ENCODE measurements at regions not wholly inside any gene's neighbourhood (a gene's known extent, or its start where the extent isn't known, plus 50 kb on each side); places are given as distances from the start of the nearest gene placed in this dataset.

- no peak for TF ChIP-seq CTCF (IDR thresholded peaks at IDR 0.05)
- DNase-seq = no peak
- Histone ChIP-seq H3K4me3 (no peak overlapping the region), H3K27ac (no peak overlapping the region), H3K4me1 (no peaks in the 10 kb centered on the region), H3K27me3 (ENCODE audit: low read depth) (no peaks in the 10 kb centered on the region), H3K9me3 (peaks cover 6% of the 10 kb centered on the region), H3K36me3 (no peaks in the 10 kb centered on the region)
- ATAC-seq = no peak
- intact Hi-C loops (cut with DNase I) = no loop called here
These were observed 371.4 kb upstream of the CDH18 start for GRCh38 chr5:20359377-20359776.

GRCh38 chr5:20353499-20353898 lies 365.5 kb upstream of the CDH18 start:
- no peaks in the 10 kb centered on the region for H3K27me3 ChIP-seq (ENCODE audit: low read depth)
- H3K36me3 ChIP-seq = no peaks in the 10 kb centered on the region
- H3K4me3 ChIP-seq = no peak overlapping the region
- H3K27ac ChIP-seq = no peak overlapping the region
- intact Hi-C loops (cut with DNase I) = no loop called here
- DNase-seq (no peak), ATAC-seq (no peak)
- peaks cover 6% of the 10 kb centered on the region for H3K9me3 ChIP-seq
- TF ChIP-seq CTCF (IDR thresholded peaks at IDR 0.05) = no peak
- no peaks in the 10 kb centered on the region for H3K4me1 ChIP-seq

GRCh38 chr5:20351849-20352248 lies 363.8 kb upstream of the CDH18 start:
- no peak for ATAC-seq
- H3K4me1 ChIP-seq = no peaks in the 10 kb centered on the region
- no peak for DNase-seq
- H3K4me3 ChIP-seq = no peak overlapping the region
- no peaks in the 10 kb centered on the region for H3K27me3 ChIP-seq (ENCODE audit: low read depth)
- no peaks in the 10 kb centered on the region for H3K9me3 ChIP-seq
- no peaks in the 10 kb centered on the region for H3K36me3 ChIP-seq
- H3K27ac ChIP-seq = no peak overlapping the region
- intact Hi-C loops (cut with DNase I) = no loop called here
- TF ChIP-seq CTCF (IDR thresholded peaks at IDR 0.05) = no peak

DNA sequence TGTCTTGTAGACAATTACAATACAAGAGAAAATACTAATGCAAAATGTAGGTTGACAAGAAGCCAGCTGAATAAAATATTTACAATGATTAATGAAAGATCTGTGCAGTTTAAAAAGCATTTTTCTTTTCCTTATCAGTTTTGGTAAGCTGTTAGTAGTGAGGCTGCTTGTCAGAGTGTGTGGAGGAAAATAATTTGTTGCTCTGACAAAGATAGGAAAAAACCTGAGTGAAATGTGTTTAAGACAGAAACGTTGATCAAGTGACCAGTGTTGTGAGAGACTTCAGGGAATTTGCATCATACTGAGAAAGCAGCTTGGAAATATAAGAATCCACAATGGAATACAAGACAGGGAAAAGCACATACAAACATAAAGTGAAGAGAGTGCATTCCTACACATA lies 360.3 kb upstream of the CDH18 start:
- TF ChIP-seq CTCF (IDR thresholded peaks at IDR 0.05) = no peak
- intact Hi-C loops (cut with DNase I) = no loop called here
- ATAC-seq = no peak
- Histone ChIP-seq H3K27ac (no peak overlapping the region), H3K27me3 (ENCODE audit: low read depth) (no peaks in the 10 kb centered on the region), H3K36me3 (no peaks in the 10 kb centered on the region), H3K4me3 (no peak overlapping the region), H3K4me1 (no peaks in the 10 kb centered on the region), H3K9me3 (peaks cover 3% of the 10 kb centered on the region)
- DNase-seq = no peak

DNA sequence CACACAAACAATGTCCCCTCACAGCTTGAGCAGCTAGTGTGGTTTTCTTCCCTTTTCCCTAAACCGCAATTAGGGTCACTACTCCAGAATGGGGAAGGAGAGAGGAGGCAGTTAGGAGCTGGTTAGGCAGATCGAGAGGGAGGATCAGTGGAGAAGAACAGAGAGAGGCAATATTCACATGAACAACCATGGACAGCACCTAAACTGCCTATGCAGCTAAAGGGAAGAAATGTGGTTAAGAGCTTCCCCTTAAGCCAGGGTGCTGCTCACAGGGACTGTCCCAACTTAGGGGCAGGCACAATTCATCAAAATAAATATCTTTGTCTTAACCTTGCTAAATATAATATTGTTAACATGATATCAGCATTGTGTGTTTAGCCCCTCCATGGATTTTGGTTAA lies 359.3 kb upstream of the CDH18 start:
- intact Hi-C loops (cut with DNase I) = no loop called here
- no peak for ATAC-seq
- Histone ChIP-seq H3K4me1 (no peaks in the 10 kb centered on the region), H3K27me3 (ENCODE audit: low read depth) (no peaks in the 10 kb centered on the region), H3K36me3 (no peaks in the 10 kb centered on the region), H3K4me3 (no peak overlapping the region), H3K27ac (no peak overlapping the region), H3K9me3 (peaks cover 3% of the 10 kb centered on the region)
- DNase-seq = no peak
- TF ChIP-seq CTCF (IDR thresholded peaks at IDR 0.05) = no peak

GRCh38 chr5:20340126-20340525 lies 352.1 kb upstream of the CDH18 start:
- no peak for TF ChIP-seq CTCF (IDR thresholded peaks at IDR 0.05)

More at GRCh38 chr5:20340126-20340525, 352.1 kb upstream of the CDH18 start:
- no peak overlapping the region for H3K4me3 ChIP-seq
- DNase-seq = no peak
- ATAC-seq = no peak
- H3K4me1 ChIP-seq = no peaks in the 10 kb centered on the region
- no peak overlapping the region for H3K27ac ChIP-seq
- H3K27me3 ChIP-seq (ENCODE audit: low read depth) = no peaks in the 10 kb centered on the region
- peaks cover 4% of the 10 kb centered on the region for H3K9me3 ChIP-seq
- H3K36me3 ChIP-seq = no peaks in the 10 kb centered on the region
- intact Hi-C loops (cut with DNase I) = no loop called here

Data from lower lobe of right lung (tissue), 2 donors.